GM12878 (cell line): ENCODE measurements at regions not wholly inside any gene's neighbourhood (a gene's known extent, or its start where the extent isn't known, plus 50 kb on each side); places are given as distances from the start of the nearest gene placed in this dataset.
A peak's percentile ranks its signal among the peaks of the same experiment; 100 is the strongest.

Experiments
- ATAC-seq: fragments of 200-7000 bp; cut with Tn5 transposase; 3 replicates; pipeline ENCODE4 v1.9.1; 2020; ENCODE audit warnings: mild to moderate bottlenecking, moderate library complexity
- BruUV-seq: library from RNA; stranded (reverse); fragments of 400-500 nt; replicated peaks from 2 replicates; lab custom pipeline; 2021; lab: Mats Ljungman, UMichigan
- CTCF ChIA-PET: fragments of 300-600 bp; sonication (Branson Sonifier 250); formaldehyde crosslinking; extraction: SDS; loops from one replicate; lab custom pipeline; 2021; ENCODE audit warnings: inconsistent platforms; lab: Yijun Ruan, JAX
- POLR2A ChIA-PET: fragments of 350-600 bp; formaldehyde crosslinking; extraction: SDS; loops from one replicate; lab custom pipeline; 2021; ENCODE audit warnings: inconsistent platforms; lab: Charles Lee
- RAD21 ChIA-PET: fragments of 300-600 bp; sonication (Branson Sonifier 250); formaldehyde crosslinking; loops from one replicate; lab custom pipeline; 2023; ENCODE audit warnings: antibody characterized with exemption; ENCODE audit not compliant: unreplicated experiment; lab: Charles Lee
- SMC1A ChIA-PET: fragments of 300-600 bp; sonication (Branson Sonifier 250); formaldehyde crosslinking; loops from one replicate; lab custom pipeline; 2023; ENCODE audit not compliant: unreplicated experiment, uncharacterized antibody; lab: Charles Lee
- DNase-seq: peaks from one replicate; pipeline ENCODE4 v3.0.0-alpha.2; 2011; ENCODE audit warnings: low read depth, low spot score
- FAIRE-seq: peaks from 3 replicates; lab custom pipeline; 2011; peaks lifted over from hg19 to GRCh38; lab: Jason Lieb, UNC
- H2AFZ ChIP-seq: 2 replicates; pipeline ENCODE4 v1.6.0; 2011; ENCODE audit warnings: low read depth, low read length, control low read depth; ENCODE audit not compliant: control insufficient read depth
- H3K27ac ChIP-seq: 2 replicates; pipeline ENCODE4 v1.5.1; 2011; ENCODE audit warnings: control low read depth; ENCODE audit not compliant: control insufficient read depth, insufficient read depth
- H3K27me3 ChIP-seq, 2 experiments: replicated peaks in 1 of 2; 2 replicates each; pipeline versions ENCODE4 v1.6.0 to v1.6.1; 2011; ENCODE audit warnings: low read length in 1 of 2; ENCODE audit not compliant: control insufficient read depth in 2 of 2, insufficient read depth in 2 of 2
- H3K36me3 ChIP-seq, 2 experiments: 2 replicates each; pipeline ENCODE4 v1.5.1; 2011; ENCODE audit warnings: low read length in 1 of 2; ENCODE audit not compliant: control insufficient read depth in 2 of 2, insufficient read depth in 2 of 2
- H3K4me1 ChIP-seq: 2 replicates; pipeline ENCODE4 v1.6.1; 2011; ENCODE audit warnings: mild to moderate bottlenecking, low read length, moderate library complexity, mixed read lengths; ENCODE audit not compliant: control insufficient read depth, insufficient read depth
- H3K4me2 ChIP-seq: 2 replicates; pipeline ENCODE4 v1.6.0; 2011; ENCODE audit warnings: control low read depth; ENCODE audit not compliant: control insufficient read depth, insufficient read depth
- H3K4me3 ChIP-seq: fragments of 200-600 bp; sonication (generic); 2 replicates; pipeline ENCODE4 v1.5.1; 2016
- H3K79me2 ChIP-seq: 2 replicates; pipeline ENCODE4 v1.6.0; 2011; ENCODE audit warnings: low read length; ENCODE audit not compliant: control insufficient read depth, insufficient read depth
- H3K9ac ChIP-seq: 2 replicates; pipeline ENCODE4 v1.8.0; 2011; ENCODE audit warnings: low read length, control low read depth, mixed read lengths; ENCODE audit not compliant: control insufficient read depth, insufficient read depth
- H3K9me3 ChIP-seq: replicated peaks from 3 replicates; pipeline ENCODE4 v1.5.1; 2011; ENCODE audit warnings: mild to moderate bottlenecking, low read length; ENCODE audit not compliant: control insufficient read depth, insufficient read depth
- H4K20me1 ChIP-seq: 2 replicates; pipeline ENCODE4 v1.6.0; 2011; ENCODE audit not compliant: control insufficient read depth, insufficient read depth
- ATF3 ChIP-seq: IDR thresholded peaks from 2 replicates; pipeline ENCODE4 v1.6.1; 2011; ENCODE audit warnings: low read depth, mild to moderate bottlenecking, low read length, moderate library complexity, borderline replicate concordance; ENCODE audit errors: extremely low read depth
- BCLAF1 ChIP-seq: fragments of 450-650 bp; IDR thresholded peaks from 2 replicates; pipeline ENCODE4 v1.6.1; 2017; ENCODE audit warnings: antibody characterized with exemption, mild to moderate bottlenecking, moderate library complexity
- FOXM1 ChIP-seq: IDR thresholded peaks from 2 replicates; pipeline ENCODE4 v1.6.1; 2012; ENCODE audit warnings: low read depth, mild to moderate bottlenecking, inconsistent platforms, low read length, moderate library complexity
- GABPA ChIP-seq: IDR thresholded peaks from 2 replicates; pipeline ENCODE4 v1.6.1; 2014; ENCODE audit warnings: antibody characterized with exemption, low read depth, mild to moderate bottlenecking, inconsistent platforms
- HCFC1 ChIP-seq: fragments of 150-350 bp; IDR thresholded peaks from 2 replicates; pipeline ENCODE4 v1.6.1; 2014; ENCODE audit warnings: low read length
- HSF1 ChIP-seq: fragments of 150-350 bp; IDR thresholded peaks from 2 replicates; pipeline ENCODE4 v1.6.1; 2014; ENCODE audit warnings: mild to moderate bottlenecking, low read depth, low read length
- KAT2A ChIP-seq: conservative IDR thresholded peaks from 2 replicates; pipeline ENCODE4 v1.6.1; 2011; ENCODE audit warnings: low read depth, low read length; ENCODE audit not compliant: control insufficient read depth
- MAX ChIP-seq: IDR thresholded peaks from 2 replicates; pipeline ENCODE4 v1.6.1; 2012; ENCODE audit warnings: low read depth, low read length, improper control_type of control experiment
- NR2C2 ChIP-seq: IDR thresholded peaks from 2 replicates; pipeline ENCODE4 v1.6.1; 2011; ENCODE audit warnings: borderline replicate concordance, low read depth; ENCODE audit not compliant: control insufficient read depth, insufficient read length
- PML ChIP-seq: IDR thresholded peaks from 2 replicates; pipeline ENCODE4 v1.6.1; 2012; ENCODE audit warnings: low read length, inconsistent platforms
- RAD51 ChIP-seq: fragments of 450-650 bp; IDR thresholded peaks from 2 replicates; pipeline ENCODE4 v1.6.1; 2016; ENCODE audit warnings: moderate library complexity, mild to moderate bottlenecking, inconsistent platforms
- SRF ChIP-seq, 2 experiments: IDR thresholded peaks; 2 replicates each; pipeline ENCODE4 v1.6.1; 2011; ENCODE audit warnings: low read depth in 2 of 2, low read length in 2 of 2, mild to moderate bottlenecking in 1 of 2, moderate library complexity in 1 of 2
- USF1 ChIP-seq: IDR thresholded peaks from 2 replicates; pipeline ENCODE4 v1.6.1; 2011; ENCODE audit warnings: borderline replicate concordance, low read depth, mild to moderate bottlenecking, moderate library complexity, mixed read lengths, low read length; ENCODE audit not compliant: insufficient read depth; ENCODE audit errors: extremely low read length
- YY1 ChIP-seq: IDR thresholded peaks from 2 replicates; pipeline ENCODE4 v1.6.1; 2011; ENCODE audit warnings: low read depth, mild to moderate bottlenecking, low read length
- ZBTB4 ChIP-seq: fragments of 450-650 bp; formaldehyde crosslinking; IDR thresholded peaks from 2 replicates; pipeline ENCODE4 v1.4.0; 2022; ENCODE audit warnings: mild to moderate bottlenecking, moderate library complexity
- WGBS: methylation state at CpG from one replicate; pipeline ENCODE4 v1.1.6; 2016; ENCODE audit warnings: low lambda C conversion rate; ENCODE audit not compliant: insufficient replicate concordance, insufficient coverage; ENCODE audit errors: missing lambda C conversion rate; 5-methylcytosine and 5-hydroxymethylcytosine counted together
- in situ Hi-C: fragments of 300-500 bp; cut with MboI; formaldehyde crosslinking; loops from 9 replicates; pipeline ENCODE4 v1.14.3; 2018; ENCODE audit warnings: mixed read lengths
- intact Hi-C: fragments of 100-400 bp; cut with micrococcal nuclease; formaldehyde crosslinking; loops from one replicate; pipeline ENCODE4 v1.14.2; 2022; ENCODE audit not compliant: unreplicated experiment

- Histone ChIP-seq H3K79me2 (no peaks in the 10 kb centered on the region), H4K20me1 (no peaks in the 10 kb centered on the region), H3K4me1 (no peaks in the 10 kb centered on the region), H3K4me2 (no peak overlapping the region), H3K9ac (no peak overlapping the region), H2AFZ (no peak overlapping the region; the same call in 1 of the 2 replicates), H3K36me3 (no peaks in the 10 kb centered on the region), H3K27ac (no peak overlapping the region), H3K9me3 (peaks cover 3% of the 10 kb centered on the region; the same call in 2 of the 3 replicates), H3K27me3 (no peaks in the 10 kb centered on the region), H3K4me3 (no peak overlapping the region)
- ATAC-seq: no peak
- in situ Hi-C loops: no loop called here
- ChIA-PET CTCF (interaction anchor here (0.7 to 1.6 kb wide), 4 partner anchors 10 to 184 kb away, joined by 3 read pairs; no protein-coding TSS in a partner anchor), SMC1A (interaction anchor here (0.7 to 1.1 kb wide), 4 partner anchors 9 to 55 kb away, joined by 3 to 4 read pairs (median 4); no protein-coding TSS in a partner anchor), POLR2A (interaction anchor here (0.7 to 0.9 kb wide), 2 partner anchors 8 to 54 kb away, joined by 3 read pairs; no protein-coding TSS in a partner anchor), RAD21 (no interaction called here)
- 88% methylated on average over 1 of the region's 1 CpG for WGBS
- FAIRE-seq: no peak
- BruUV-seq: no TSS peak
- no peak for DNase-seq
- intact Hi-C loops: no loop called here
- TF ChIP-seq RAD51 (peak; percentile 60; the same call in 1 of the 2 replicates), USF1 (peak; percentile 37), SRF (IDR thresholded peaks at IDR 0.05; ENCODE audit: low read depth in 2 of 2, low read length in 2 of 2) (no peak), ATF3 (no peak), KAT2A (no peak), FOXM1 (no peak), PML (no peak), BCLAF1 (no peak), MAX (no peak), YY1 (peak; percentile 28; the same call in 1 of the 2 replicates), HCFC1 (0 out of 2 replicates have a peak, but pooled peaks have one; percentile 24), HSF1 (no peak), NR2C2 (no peak), GABPA (no peak), ZBTB4 (CRISPR knock-in tag) (no peak)
Measured at GRCh38 chr12:93192878-93193277, 184.8 kb upstream of the NUDT4 start.
